H1 (cell line): ENCODE measurements at regions not wholly inside any gene's neighbourhood (a gene's known extent, or its start where the extent isn't known, plus 50 kb on each side); places are given as distances from the start of the nearest gene placed in this dataset.

Source experiments
- BCL11A ChIP-seq, 2 experiments: IDR thresholded peaks; one replicate each; pipeline ENCODE4 v1.6.1; 2011; ENCODE audit warnings: low read depth in 2 of 2, low read length in 2 of 2, mild to moderate bottlenecking in 2 of 2
- CTCF ChIP-seq, 3 experiments: IDR thresholded peaks; 1 replicate in 2 of 3; 2 replicates in 1 of 3; pipeline versions ENCODE4 v1.5.1 to v1.6.1; 2011; ENCODE audit warnings: low read length in 3 of 3, mild to moderate bottlenecking in 3 of 3, inconsistent platforms in 2 of 3, low read depth in 1 of 3, moderate library complexity in 1 of 3; ENCODE audit not compliant: insufficient read depth in 1 of 3; ENCODE audit errors: control extremely low read depth in 1 of 3
- FOSL1 ChIP-seq: IDR thresholded peaks from 2 replicates; pipeline ENCODE4 v1.6.1; 2011; ENCODE audit warnings: mild to moderate bottlenecking, low read depth, low read length, moderate library complexity; ENCODE audit not compliant: insufficient read depth
- JUND ChIP-seq: IDR thresholded peaks from 2 replicates; pipeline ENCODE4 v1.6.1; 2011; ENCODE audit warnings: mild to moderate bottlenecking, improper control_type of control experiment, low read length
- KDM1A ChIP-seq: fragments of 200-600, 300-600 bp; sonication (generic); IDR thresholded peaks from 2 replicates; pipeline ENCODE4 v1.7.1; 2016; ENCODE audit warnings: mild to moderate bottlenecking, low read length, borderline replicate concordance
- MAX ChIP-seq: IDR thresholded peaks from 2 replicates; pipeline ENCODE4 v1.6.1; 2012; ENCODE audit warnings: inconsistent platforms
- POU5F1 ChIP-seq: IDR thresholded peaks from 2 replicates; pipeline ENCODE4 v1.6.1; 2011; ENCODE audit warnings: low read depth, mild to moderate bottlenecking, low read length, moderate library complexity
- SAP30 ChIP-seq: fragments of 300-600 bp; sonication (generic); IDR thresholded peaks from 2 replicates; pipeline ENCODE4 v1.7.1; 2012; ENCODE audit warnings: low read length, moderate library complexity, mild to moderate bottlenecking, inconsistent platforms; ENCODE audit not compliant: insufficient read depth, insufficient replicate concordance

- TF ChIP-seq BCL11A (IDR thresholded peaks at IDR 0.05; ENCODE audit: low read depth in 2 of 2, low read length in 2 of 2) (no peak), SAP30 (peak; percentile 90), FOSL1 (no peak), KDM1A (peak; percentile 48; the same call in 1 of the 2 replicates), CTCF (IDR thresholded peaks at IDR 0.05; ENCODE audit: control extremely low read depth in 1 of 3, insufficient read depth in 1 of 3, low read depth in 1 of 3, low read length in 3 of 3) (no peak), JUND (no peak), MAX (peak; percentile 75), POU5F1 (peak; percentile 18; the same call in 1 of the 2 replicates)
Measured at GRCh38 chr7:24406789-24407299, 122.9 kb downstream of the NPY start (continued).
